H9 (cell line): ENCODE measurements at regions not wholly inside any gene's neighbourhood (a gene's known extent, or its start where the extent isn't known, plus 50 kb on each side); places are given as distances from the start of the nearest gene placed in this dataset.
A peak's percentile ranks its signal among the peaks of the same experiment; 100 is the strongest.

Source experiments
- DNase-seq: peaks from one replicate; pipeline ENCODE4 v3.0.0-alpha.2; 2017
- H2AFZ ChIP-seq: one replicate; pipeline ENCODE4 v1.6.1; 2013; ENCODE audit warnings: mild to moderate bottlenecking, low read length, control low read depth, moderate library complexity
- H2AK5ac ChIP-seq: 2 replicates; pipeline ENCODE4 v1.6.1; 2013; ENCODE audit warnings: low read length, control low read depth, mixed read lengths; ENCODE audit not compliant: insufficient read length
- H2BK120ac ChIP-seq: one replicate; pipeline ENCODE4 v1.6.1; 2013; ENCODE audit warnings: low read depth, mild to moderate bottlenecking, low read length, control low read depth, inconsistent platforms; ENCODE audit not compliant: poor library complexity, severe bottlenecking
- H2BK12ac ChIP-seq: 2 replicates; pipeline ENCODE4 v1.6.1; 2013; ENCODE audit warnings: low read length, control low read depth, mixed read lengths, low read depth; ENCODE audit not compliant: insufficient read length
- H2BK15ac ChIP-seq: 2 replicates; pipeline ENCODE4 v1.6.1; 2013; ENCODE audit warnings: low read depth, low read length, control low read depth
- H2BK20ac ChIP-seq: one replicate; pipeline ENCODE4 v1.6.1; 2013; ENCODE audit warnings: low read depth, mild to moderate bottlenecking, low read length, control low read depth, inconsistent platforms; ENCODE audit not compliant: poor library complexity, severe bottlenecking
- H2BK5ac ChIP-seq: 2 replicates; pipeline ENCODE4 v1.6.1; 2013; ENCODE audit warnings: low read length, control low read depth, mixed read lengths; ENCODE audit not compliant: insufficient read length
- H3K14ac ChIP-seq: 2 replicates; pipeline ENCODE4 v1.6.1; 2013; ENCODE audit warnings: low read length, control low read depth; ENCODE audit not compliant: insufficient read depth
- H3K18ac ChIP-seq: 2 replicates; pipeline ENCODE4 v1.6.1; 2013; ENCODE audit warnings: low read depth, mild to moderate bottlenecking, mixed read lengths, low read length, control low read depth; ENCODE audit not compliant: insufficient read length
- H3K23ac ChIP-seq: 2 replicates; pipeline ENCODE4 v1.6.1; 2013; ENCODE audit warnings: low read length, control low read depth, mixed read lengths, low read depth; ENCODE audit not compliant: insufficient read length
- H3K23me2 ChIP-seq: 2 replicates; pipeline ENCODE4 v1.6.1; 2013; ENCODE audit warnings: low read depth, mild to moderate bottlenecking, mixed read lengths, low read length, control low read depth; ENCODE audit not compliant: insufficient read length, poor library complexity, severe bottlenecking
- H3K27ac ChIP-seq: 2 replicates; pipeline ENCODE4 v1.5.1; 2013; ENCODE audit warnings: low read length, control low read depth, mixed read lengths, low read depth; ENCODE audit not compliant: insufficient read length
- H3K27me3 ChIP-seq: 2 replicates; pipeline ENCODE4 v1.6.1; 2013; ENCODE audit warnings: low read length, control low read depth, inconsistent platforms; ENCODE audit not compliant: insufficient read depth
- H3K4ac ChIP-seq: 2 replicates; pipeline ENCODE4 v1.6.1; 2013; ENCODE audit warnings: low read depth, mild to moderate bottlenecking, control low read depth, inconsistent platforms, low read length, moderate library complexity
- H3K4me1 ChIP-seq: 2 replicates; pipeline ENCODE4 v1.6.1; 2013; ENCODE audit warnings: low read length, control low read depth, inconsistent platforms; ENCODE audit not compliant: insufficient read depth
- H3K4me2 ChIP-seq: 2 replicates; pipeline ENCODE4 v1.6.1; 2013; ENCODE audit warnings: low read length, control low read depth, mixed read lengths; ENCODE audit not compliant: insufficient read length, insufficient read depth
- H3K56ac ChIP-seq: 2 replicates; pipeline ENCODE4 v1.6.1; 2013; ENCODE audit warnings: low read depth, mild to moderate bottlenecking, mixed read lengths, low read length, control low read depth; ENCODE audit not compliant: insufficient read length
- H3K79me1 ChIP-seq: 2 replicates; pipeline ENCODE4 v1.6.1; 2013; ENCODE audit warnings: low read depth, mild to moderate bottlenecking, moderate library complexity, low read length, control low read depth, inconsistent platforms; ENCODE audit not compliant: insufficient read depth, poor library complexity, severe bottlenecking
- H3K79me2 ChIP-seq: 2 replicates; pipeline ENCODE4 v1.6.1; 2013; ENCODE audit warnings: low read length, control low read depth, inconsistent platforms; ENCODE audit not compliant: insufficient read depth
- H3K9ac ChIP-seq: 2 replicates; pipeline ENCODE4 v1.6.1; 2013; ENCODE audit warnings: low read length, control low read depth, mixed read lengths; ENCODE audit not compliant: insufficient read length; ENCODE audit errors: extremely low read depth
- H3K9me3 ChIP-seq: one replicate; pipeline ENCODE4 v1.6.1; 2013; ENCODE audit warnings: low read depth, low read length, inconsistent platforms; ENCODE audit not compliant: control insufficient read depth
- H3T11ph ChIP-seq: one replicate; pipeline ENCODE4 v1.6.1; 2013; ENCODE audit warnings: mild to moderate bottlenecking, low read length, control low read depth, inconsistent platforms
- H4K20me1 ChIP-seq: one replicate; pipeline ENCODE4 v1.6.1; 2013; ENCODE audit not compliant: control insufficient read depth, insufficient read length, insufficient read depth
- H4K5ac ChIP-seq: 2 replicates; pipeline ENCODE4 v1.6.1; 2013; ENCODE audit warnings: low read depth, mild to moderate bottlenecking, mixed read lengths, low read length, control low read depth; ENCODE audit not compliant: insufficient read length
- H4K8ac ChIP-seq: replicated peaks from 2 replicates; pipeline ENCODE4 v1.6.1; 2013; ENCODE audit warnings: low read length, control low read depth, mixed read lengths, low read depth; ENCODE audit not compliant: insufficient read length
- H4K91ac ChIP-seq: 2 replicates; pipeline ENCODE4 v1.6.1; 2013; ENCODE audit warnings: low read depth, mild to moderate bottlenecking, moderate library complexity, mixed read lengths, low read length, control low read depth; ENCODE audit not compliant: insufficient read length
- H3K27ac Mint-ChIP-seq, 3 experiments: 2 replicates in 2 of 3; 3 replicates in 1 of 3; pipeline ENCODE4 v1.8.0; 2020 to 2021; ENCODE audit warnings: mixed read lengths in 3 of 3, mild to moderate bottlenecking in 1 of 3, moderate library complexity in 1 of 3
- H3K27me3 Mint-ChIP-seq: 2 replicates; pipeline ENCODE4 v1.8.0; 2021; ENCODE audit warnings: low read depth, mild to moderate bottlenecking, moderate library complexity, mixed read lengths
- H3K36me3 Mint-ChIP-seq, 3 experiments: 2 replicates in 2 of 3; 3 replicates in 1 of 3; pipeline ENCODE4 v1.8.0; 2020 to 2021; ENCODE audit warnings: low read depth in 3 of 3, mixed read lengths in 3 of 3; ENCODE audit not compliant: insufficient read depth in 1 of 3
- H3K4me1 Mint-ChIP-seq, 2 experiments: 2 replicates each; pipeline ENCODE4 v1.8.0; 2020; ENCODE audit warnings: mixed read lengths in 2 of 2
- H3K4me3 Mint-ChIP-seq, 2 experiments: 2 replicates in 1 of 2; 3 replicates in 1 of 2; pipeline ENCODE4 v1.8.0; 2020 to 2021; ENCODE audit warnings: mild to moderate bottlenecking in 2 of 2, mixed read lengths in 2 of 2, moderate library complexity in 1 of 2
- H3K9me3 Mint-ChIP-seq, 2 experiments: 2 replicates in 1 of 2; 3 replicates in 1 of 2; pipeline ENCODE4 v1.8.0; 2020; ENCODE audit warnings: mild to moderate bottlenecking in 2 of 2, mixed read lengths in 2 of 2, moderate library complexity in 1 of 2
- CTCF ChIP-seq: fragments of 200-600 bp; sonication (generic); conservative IDR thresholded peaks from 3 replicates; pipeline ENCODE4 v1.8.0; 2021; ENCODE audit warnings: antibody characterized with exemption, mild to moderate bottlenecking
- WGBS: extraction: QIAGEN DNeasy Blood & Tissue Kit; methylation state at CpG from one replicate; pipeline ENCODE4 v1.1.7; 2013; ENCODE audit warnings: missing lambda C conversion rate, low lambda C conversion rate, mixed read lengths; ENCODE audit not compliant: insufficient read length; ENCODE audit errors: extremely low coverage; 5-methylcytosine and 5-hydroxymethylcytosine counted together

- Histone ChIP-seq H4K5ac (no peak overlapping the region), H2AK5ac (no peak overlapping the region), H2BK12ac (no peak overlapping the region), H3K4me2 (no peak overlapping the region), H3K23me2 (no peaks in the 10 kb centered on the region), H3K4me1 (peaks cover 3% of the 10 kb centered on the region; the same call in 1 of the 2 replicates), H3K9ac (no peak overlapping the region), H2BK5ac (no peak overlapping the region), H3K27me3 (no peaks in the 10 kb centered on the region), H2BK120ac (no peak overlapping the region), H3K79me2 (no peaks in the 10 kb centered on the region), H2BK20ac (no peak overlapping the region), H2AFZ (no peak overlapping the region), H4K20me1 (no peaks in the 10 kb centered on the region), H3K79me1 (no peaks in the 10 kb centered on the region), H3K27ac (no peak overlapping the region), H4K91ac (no peak overlapping the region), H3K56ac (no peak overlapping the region), H3K4ac (no peak overlapping the region), H4K8ac (no peak overlapping the region), H3K9me3 (no peaks in the 10 kb centered on the region), H3T11ph (no peak overlapping the region), H3K18ac (no peak overlapping the region), H3K23ac (no peak overlapping the region), H3K14ac (no peak overlapping the region), H2BK15ac (no peak overlapping the region)
- no peak for DNase-seq
- no CpG with 5 or more reads among the region's 4 CpGs for WGBS
- no peak for TF ChIP-seq CTCF
- peaks cover 10% of the 10 kb centered on the region in 2 experiments; a peak in 4 of 5 replicates for H3K9me3 Mint-ChIP-seq
- H3K27me3 Mint-ChIP-seq = no peaks in the 10 kb centered on the region; the same call in 1 of the 2 replicates
- H3K36me3 Mint-ChIP-seq = peaks cover 2 to 17% (median 4%) of the 10 kb centered on the region in 3 experiments; a peak in 4 of 7 replicates
- H3K4me1 Mint-ChIP-seq = peaks cover 13 to 20% of the 10 kb centered on the region in 2 experiments
- H3K4me3 Mint-ChIP-seq = no peak overlapping the region
- H3K27ac Mint-ChIP-seq = peak overlapping the region in 1 of 3 experiments; percentile 66; a peak in 1 of 7 replicates
Measured at GRCh38 chr18:8969639-8970390, 132.7 kb upstream of the NDUFV2 start.
